SU-DHL-6 (cell line): ENCODE measurements at regions not wholly inside any gene's neighbourhood (a gene's known extent, or its start where the extent isn't known, plus 50 kb on each side); places are given as distances from the start of the nearest gene placed in this dataset.

Experiments
- EZH2phosphoT487 ChIP-seq: fragments of 200-600 bp; sonication (generic), shearing (Covaris generic); conservative IDR thresholded peaks from 2 replicates; pipeline ENCODE4 v1.6.1; 2018; ENCODE audit warnings: mild to moderate bottlenecking, antibody characterized with exemption, low read length, moderate library complexity, mixed read lengths
- TF ChIP-seq, protein P1 (sequence below): fragments of 200-600 bp; sonication (generic); IDR thresholded peaks from one replicate; pipeline ENCODE4 v1.5.1; 2017; ENCODE audit warnings: antibody characterized with exemption, mild to moderate bottlenecking, low read length, moderate library complexity; ENCODE audit not compliant: insufficient read depth, poor library complexity, severe bottlenecking

DNA sequence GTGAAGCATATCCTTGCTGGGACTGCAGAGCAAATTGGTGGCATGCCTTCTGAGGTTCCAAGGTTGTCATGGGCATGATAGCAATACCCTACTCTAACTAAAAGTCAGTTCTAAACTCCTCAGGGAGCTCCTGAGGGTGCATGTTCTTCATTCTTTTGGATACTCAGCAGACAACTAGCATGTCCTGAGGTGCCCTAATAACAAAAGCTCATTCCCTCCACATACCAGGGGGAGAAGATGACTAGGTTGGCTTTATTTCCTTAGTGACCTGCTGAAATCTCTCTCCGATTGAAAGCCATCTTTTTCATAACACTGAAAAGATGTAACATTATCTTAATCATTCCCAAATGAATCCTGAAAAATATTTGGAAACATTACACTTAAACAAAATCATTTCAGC is 188.7 kb upstream of the IGF1 start:
- no peak for TF ChIP-seq EZH2phosphoT487
- TF ChIP-seq, protein P1, sequence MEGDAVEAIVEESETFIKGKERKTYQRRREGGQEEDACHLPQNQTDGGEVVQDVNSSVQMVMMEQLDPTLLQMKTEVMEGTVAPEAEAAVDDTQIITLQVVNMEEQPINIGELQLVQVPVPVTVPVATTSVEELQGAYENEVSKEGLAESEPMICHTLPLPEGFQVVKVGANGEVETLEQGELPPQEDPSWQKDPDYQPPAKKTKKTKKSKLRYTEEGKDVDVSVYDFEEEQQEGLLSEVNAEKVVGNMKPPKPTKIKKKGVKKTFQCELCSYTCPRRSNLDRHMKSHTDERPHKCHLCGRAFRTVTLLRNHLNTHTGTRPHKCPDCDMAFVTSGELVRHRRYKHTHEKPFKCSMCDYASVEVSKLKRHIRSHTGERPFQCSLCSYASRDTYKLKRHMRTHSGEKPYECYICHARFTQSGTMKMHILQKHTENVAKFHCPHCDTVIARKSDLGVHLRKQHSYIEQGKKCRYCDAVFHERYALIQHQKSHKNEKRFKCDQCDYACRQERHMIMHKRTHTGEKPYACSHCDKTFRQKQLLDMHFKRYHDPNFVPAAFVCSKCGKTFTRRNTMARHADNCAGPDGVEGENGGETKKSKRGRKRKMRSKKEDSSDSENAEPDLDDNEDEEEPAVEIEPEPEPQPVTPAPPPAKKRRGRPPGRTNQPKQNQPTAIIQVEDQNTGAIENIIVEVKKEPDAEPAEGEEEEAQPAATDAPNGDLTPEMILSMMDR, result no peak
